Stimulated activated naive B cell treated with anti-CD40 and anti-IgM and Interleukin-4, amounts not matched to agents 10 μg/mL and 1 μg/mL and 100 μg/mL, for 72 hours (primary cell): ENCODE measurements at regions not wholly inside any gene's neighbourhood (a gene's known extent, or its start where the extent isn't known, plus 50 kb on each side); places are given as distances from the start of the nearest gene placed in this dataset.

Experiments
- ATAC-seq, 2 donors: fragments of 150-1000 bp; cut with Tn5 transposase; replicated peaks; 2 replicates each; pipeline ENCODE4 v1.10.0; 2021; ENCODE audit warnings: moderate library complexity in 1 of 2
- DNase-seq: peaks from one replicate; pipeline ENCODE4 v3.0.0; 2021
- H3K27ac Mint-ChIP-seq: one replicate; pipeline ENCODE4 v1.8.0; 2022; ENCODE audit warnings: mild to moderate bottlenecking, mixed read lengths
- H3K27me3 Mint-ChIP-seq, 2 donors: one replicate each; pipeline ENCODE4 v1.8.0; 2022; ENCODE audit warnings: mixed read lengths in 2 of 2
- H3K36me3 Mint-ChIP-seq, 2 donors: one replicate each; pipeline ENCODE4 v1.8.0; 2022; ENCODE audit warnings: mixed read lengths in 2 of 2, mild to moderate bottlenecking in 1 of 2
- H3K4me1 Mint-ChIP-seq, 2 donors: one replicate each; pipeline ENCODE4 v1.8.0; 2022; ENCODE audit warnings: mixed read lengths in 2 of 2, mild to moderate bottlenecking in 1 of 2
- H3K4me3 Mint-ChIP-seq, 2 donors: one replicate each; pipeline ENCODE4 v1.8.0; 2022; ENCODE audit warnings: mild to moderate bottlenecking in 2 of 2, mixed read lengths in 2 of 2, moderate library complexity in 1 of 2
- H3K9me3 Mint-ChIP-seq, 2 donors: one replicate each; pipeline ENCODE4 v1.8.0; 2022; ENCODE audit warnings: mixed read lengths in 2 of 2, mild to moderate bottlenecking in 1 of 2

DNA sequence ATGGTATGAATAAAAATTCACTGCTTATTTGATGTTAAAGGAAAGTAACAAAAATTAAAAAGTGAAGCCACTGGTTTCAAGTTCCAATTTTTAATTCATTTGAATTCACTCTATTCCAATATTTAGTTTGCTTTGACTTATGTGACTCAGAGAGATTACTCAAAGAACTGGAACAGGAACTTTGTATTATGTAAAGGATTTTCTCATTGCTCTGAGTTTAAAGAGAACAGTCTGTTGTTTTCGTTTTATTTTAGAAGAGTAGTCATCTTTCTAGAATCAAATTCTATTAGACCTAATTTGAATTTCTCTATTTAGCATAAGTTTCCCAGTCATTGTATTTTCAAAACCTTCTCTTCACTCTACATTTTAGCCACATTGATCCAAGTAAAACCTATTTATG is 300.1 kb upstream of the SLC8A1 start:
- DNase-seq (no peak), ATAC-seq (no peak)
- no peaks in the 10 kb centered on the region for H3K36me3 Mint-ChIP-seq
- H3K9me3 Mint-ChIP-seq, result no peaks in the 10 kb centered on the region
- H3K27me3 Mint-ChIP-seq, result no peaks in the 10 kb centered on the region
- no peaks in the 10 kb centered on the region for H3K4me1 Mint-ChIP-seq
- no peak overlapping the region for H3K27ac Mint-ChIP-seq
- H3K4me3 Mint-ChIP-seq, result no peak overlapping the region

GRCh38 chr2:40752796-40753195 is 300.9 kb upstream of the SLC8A1 start:
- no peaks in the 10 kb centered on the region for H3K9me3 Mint-ChIP-seq
- no peak overlapping the region for H3K27ac Mint-ChIP-seq
- H3K4me1 Mint-ChIP-seq, result no peaks in the 10 kb centered on the region
- H3K4me3 Mint-ChIP-seq, result no peak overlapping the region
- no peak for DNase-seq
- no peaks in the 10 kb centered on the region for H3K36me3 Mint-ChIP-seq
- no peak for ATAC-seq
- no peaks in the 10 kb centered on the region for H3K27me3 Mint-ChIP-seq

GRCh38 chr2:40754912-40755311 is 303.0 kb upstream of the SLC8A1 start:
- no peak overlapping the region for H3K4me3 Mint-ChIP-seq
- DNase-seq, result no peak
- no peaks in the 10 kb centered on the region for H3K36me3 Mint-ChIP-seq
- ATAC-seq, result no peak
- no peaks in the 10 kb centered on the region for H3K4me1 Mint-ChIP-seq
- H3K9me3 Mint-ChIP-seq, result no peaks in the 10 kb centered on the region
- H3K27me3 Mint-ChIP-seq, result no peaks in the 10 kb centered on the region
- H3K27ac Mint-ChIP-seq, result no peak overlapping the region

DNA sequence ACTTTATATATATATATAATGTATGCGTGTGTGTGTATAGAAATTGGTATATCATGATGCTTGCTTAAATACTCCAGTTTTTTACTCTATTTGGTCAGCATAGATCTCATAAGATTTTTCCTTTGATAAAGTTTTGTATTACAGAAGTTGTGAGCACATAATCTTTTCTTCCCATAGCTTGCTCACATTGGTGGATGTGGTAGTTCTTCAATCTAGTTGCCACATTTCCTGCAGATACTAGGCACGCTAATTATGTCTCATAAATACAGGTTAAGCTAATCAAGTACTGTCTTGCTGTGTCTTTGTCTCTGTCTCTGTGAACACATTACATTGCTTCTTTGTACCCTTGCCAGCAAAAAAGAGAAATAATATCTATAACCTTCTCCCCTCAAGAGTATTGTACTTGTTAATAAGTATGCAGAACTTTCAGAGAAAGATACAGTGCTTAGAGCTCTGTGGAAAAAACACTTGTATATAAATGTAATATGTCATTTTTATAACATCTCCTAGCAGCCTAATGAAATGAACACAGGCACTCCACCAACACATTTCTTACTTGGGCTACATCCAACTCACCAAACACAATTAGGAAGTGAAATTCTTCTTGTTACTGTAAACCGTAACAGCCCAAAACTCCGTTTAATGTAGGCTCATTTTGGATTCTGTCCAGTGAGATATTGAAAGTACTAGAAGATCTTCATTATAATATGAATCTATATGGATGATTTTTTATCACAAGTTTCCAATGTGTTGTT is 306.7 kb upstream of the SLC8A1 start:
- Mint-ChIP-seq H3K9me3 (no peaks in the 10 kb centered on the region), H3K4me3 (no peak overlapping the region), H3K27ac (no peak overlapping the region), H3K4me1 (no peaks in the 10 kb centered on the region), H3K36me3 (no peaks in the 10 kb centered on the region), H3K27me3 (no peaks in the 10 kb centered on the region)
- ATAC-seq, result no peak
- no peak for DNase-seq

DNA sequence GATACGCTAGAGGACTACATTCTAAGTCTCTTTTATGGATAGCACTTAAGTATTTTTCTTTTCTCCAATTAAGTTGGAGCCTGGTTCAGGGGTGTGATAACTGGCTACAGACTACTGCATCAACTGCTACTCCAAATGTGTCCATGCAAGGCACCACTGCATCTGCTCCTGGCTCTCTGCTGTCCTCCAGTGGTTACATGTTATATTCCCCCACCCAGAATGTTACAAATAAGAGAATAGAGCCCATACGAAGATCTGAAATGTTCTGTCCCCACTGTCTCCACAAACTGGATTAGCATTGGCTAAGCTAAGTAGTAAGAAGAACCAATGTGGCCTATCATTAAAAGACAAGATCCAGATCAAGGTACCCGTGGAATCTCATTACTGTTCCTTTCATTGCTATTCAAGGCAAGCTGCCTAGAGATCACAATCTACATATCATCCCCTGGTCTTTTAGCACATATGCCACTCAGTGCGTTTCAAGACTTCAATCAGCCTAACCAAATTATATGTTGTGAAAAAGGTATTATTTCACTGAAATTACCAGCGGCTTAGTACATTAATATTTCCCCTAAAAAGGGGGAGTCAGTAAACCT is 308.3 kb upstream of the SLC8A1 start:
- Mint-ChIP-seq H3K36me3 (no peaks in the 10 kb centered on the region), H3K4me1 (no peaks in the 10 kb centered on the region), H3K27me3 (no peaks in the 10 kb centered on the region), H3K4me3 (no peak overlapping the region), H3K9me3 (no peaks in the 10 kb centered on the region), H3K27ac (no peak overlapping the region)
- DNase-seq (no peak), ATAC-seq (peak in 1 of 2 donors; percentile 34)

GRCh38 chr2:40773291-40773690 is 321.4 kb upstream of the SLC8A1 start:
- H3K9me3 Mint-ChIP-seq, result no peaks in the 10 kb centered on the region
- H3K27ac Mint-ChIP-seq, result no peak overlapping the region
- H3K36me3 Mint-ChIP-seq, result no peaks in the 10 kb centered on the region
- ATAC-seq (no peak), DNase-seq (no peak)
- no peaks in the 10 kb centered on the region for H3K4me1 Mint-ChIP-seq
- no peaks in the 10 kb centered on the region for H3K27me3 Mint-ChIP-seq
- no peak overlapping the region for H3K4me3 Mint-ChIP-seq

- Mint-ChIP-seq H3K27me3 (no peaks in the 10 kb centered on the region), H3K36me3 (no peaks in the 10 kb centered on the region), H3K4me3 (no peak overlapping the region), H3K9me3 (peaks cover 0 to 2% of the 10 kb centered on the region in 2 donors), H3K27ac (no peak overlapping the region), H3K4me1 (no peaks in the 10 kb centered on the region)
- ATAC-seq (no peak), DNase-seq (no peak)
These were observed 331.8 kb upstream of the SLC8A1 start for GRCh38 chr2:40783704-40784103.

- Mint-ChIP-seq H3K9me3 (peaks cover 0 to 3% of the 10 kb centered on the region in 2 donors), H3K27me3 (no peaks in the 10 kb centered on the region), H3K27ac (no peak overlapping the region), H3K4me1 (no peaks in the 10 kb centered on the region), H3K4me3 (no peak overlapping the region), H3K36me3 (no peaks in the 10 kb centered on the region)
- DNase-seq (no peak), ATAC-seq (no peak)
These were observed 334.7 kb upstream of the SLC8A1 start for GRCh38 chr2:40786636-40787035.

GRCh38 chr2:40797120-40797519 is 345.2 kb upstream of the SLC8A1 start:
- Mint-ChIP-seq H3K27me3 (no peaks in the 10 kb centered on the region), H3K27ac (no peak overlapping the region), H3K4me3 (no peak overlapping the region), H3K4me1 (no peaks in the 10 kb centered on the region), H3K9me3 (peaks cover 0 to 3% of the 10 kb centered on the region in 2 donors), H3K36me3 (no peaks in the 10 kb centered on the region)
- DNase-seq (no peak), ATAC-seq (no peak)

- Mint-ChIP-seq H3K27me3 (no peaks in the 10 kb centered on the region), H3K9me3 (peaks cover 0 to 3% of the 10 kb centered on the region in 2 donors), H3K4me1 (no peaks in the 10 kb centered on the region), H3K27ac (no peak overlapping the region), H3K4me3 (no peak overlapping the region), H3K36me3 (no peaks in the 10 kb centered on the region)
- DNase-seq, result no peak
- ATAC-seq, result no peak
These were observed 352.0 kb upstream of the SLC8A1 start for GRCh38 chr2:40803900-40804299.

DNA sequence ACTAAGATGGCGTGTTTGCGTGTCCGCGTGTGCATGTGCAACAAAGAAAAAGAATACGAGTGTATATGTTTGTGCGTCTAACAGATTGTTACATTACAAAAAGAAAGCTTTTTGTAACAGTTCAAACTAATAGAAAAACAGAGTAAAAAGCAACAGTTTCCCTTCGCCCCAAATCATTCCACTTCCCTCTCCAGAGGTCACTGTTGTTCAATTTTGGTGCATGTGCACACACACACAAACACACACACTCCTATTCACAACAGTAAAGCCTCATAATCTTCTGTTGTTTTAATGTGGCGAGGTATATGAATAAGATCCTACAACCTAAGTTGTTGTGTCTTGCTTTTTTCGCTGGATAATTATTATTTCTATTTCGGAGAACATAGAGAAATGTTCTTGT is 357.3 kb upstream of the SLC8A1 start:
- DNase-seq, result no peak
- H3K36me3 Mint-ChIP-seq, result no peaks in the 10 kb centered on the region

GRCh38 chr2:40814616-40815015 is 362.7 kb upstream of the SLC8A1 start:
- DNase-seq (no peak), ATAC-seq (no peak)
- Mint-ChIP-seq H3K9me3 (no peaks in the 10 kb centered on the region), H3K4me1 (no peaks in the 10 kb centered on the region), H3K36me3 (no peaks in the 10 kb centered on the region), H3K4me3 (no peak overlapping the region), H3K27me3 (no peaks in the 10 kb centered on the region), H3K27ac (no peak overlapping the region)

More for the DNA sequence above, 357.3 kb upstream of the SLC8A1 start:
- Mint-ChIP-seq H3K27ac (no peak overlapping the region), H3K9me3 (no peaks in the 10 kb centered on the region), H3K4me1 (no peaks in the 10 kb centered on the region), H3K4me3 (no peak overlapping the region), H3K27me3 (no peaks in the 10 kb centered on the region)
- ATAC-seq, result no peak

DNA sequence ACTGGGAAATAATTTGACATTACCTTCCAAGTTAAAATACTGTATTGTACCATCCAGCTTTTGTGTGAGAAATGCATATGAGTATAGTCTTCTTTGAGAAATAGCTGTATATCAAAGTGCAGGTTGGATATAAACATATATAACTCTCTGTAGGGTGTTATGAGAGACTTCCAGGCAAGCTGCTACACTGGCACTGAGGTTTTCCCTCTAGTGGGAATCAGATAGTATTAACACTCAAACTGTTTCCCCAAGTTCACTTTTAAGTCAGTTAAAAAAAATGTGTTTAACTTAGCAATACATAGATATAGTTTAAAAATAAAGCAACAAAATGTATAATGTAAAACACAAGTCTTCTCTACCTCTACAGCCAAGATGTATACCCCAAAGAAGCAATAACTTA is 368.4 kb upstream of the SLC8A1 start:
- ATAC-seq, result no peak
- no peak for DNase-seq
- no peaks in the 10 kb centered on the region for H3K36me3 Mint-ChIP-seq
- no peaks in the 10 kb centered on the region for H3K27me3 Mint-ChIP-seq
- no peak overlapping the region for H3K27ac Mint-ChIP-seq
- H3K4me1 Mint-ChIP-seq, result no peaks in the 10 kb centered on the region
- H3K4me3 Mint-ChIP-seq, result no peak overlapping the region
- H3K9me3 Mint-ChIP-seq, result peaks cover 2 to 4% of the 10 kb centered on the region in 2 donors

DNA sequence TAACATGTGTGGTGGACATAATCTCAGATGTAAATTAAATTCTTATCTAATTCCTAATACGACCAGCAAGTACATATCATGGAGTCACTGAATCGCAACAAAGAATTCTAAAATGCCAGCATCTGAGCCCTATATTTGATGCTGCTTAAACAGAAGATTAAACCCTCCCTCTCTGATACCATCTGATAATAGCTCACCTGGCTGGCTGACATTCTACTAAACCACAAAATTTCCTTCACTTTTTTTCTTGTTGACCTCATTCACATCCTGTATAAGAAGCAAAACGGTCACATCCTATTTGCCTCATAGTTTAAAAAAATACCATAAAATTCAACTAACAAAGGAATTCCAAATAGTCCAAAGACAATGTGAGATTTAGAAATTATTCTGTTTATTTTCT is 371.6 kb upstream of the SLC8A1 start:
- no peak overlapping the region for H3K4me3 Mint-ChIP-seq
- DNase-seq (no peak), ATAC-seq (no peak)
- no peaks in the 10 kb centered on the region for H3K36me3 Mint-ChIP-seq
- peaks cover 2 to 4% of the 10 kb centered on the region in 2 donors for H3K9me3 Mint-ChIP-seq
- no peaks in the 10 kb centered on the region for H3K4me1 Mint-ChIP-seq
- no peaks in the 10 kb centered on the region for H3K27me3 Mint-ChIP-seq
- no peak overlapping the region for H3K27ac Mint-ChIP-seq

DNA sequence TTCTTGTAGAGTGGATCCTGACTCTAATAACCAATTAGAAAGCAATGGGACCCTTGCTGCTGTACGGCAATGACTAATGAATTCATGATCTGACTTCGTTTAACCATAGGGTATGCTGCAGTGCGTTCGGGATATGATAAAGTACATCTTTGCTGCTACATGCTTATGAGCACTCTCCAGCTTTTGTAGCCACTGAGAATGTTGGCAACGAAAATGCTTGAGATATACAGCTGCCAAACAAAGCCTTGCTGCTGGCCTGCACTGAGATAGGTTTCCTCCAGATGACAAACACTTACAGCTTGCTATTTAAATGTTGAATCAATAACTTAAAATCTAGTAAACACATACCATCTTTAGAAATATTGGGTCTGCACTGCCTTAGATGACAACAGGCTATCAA is 372.4 kb upstream of the SLC8A1 start:
- Mint-ChIP-seq H3K4me1 (no peaks in the 10 kb centered on the region), H3K4me3 (no peak overlapping the region), H3K36me3 (no peaks in the 10 kb centered on the region), H3K27ac (no peak overlapping the region), H3K9me3 (peaks cover 2 to 4% of the 10 kb centered on the region in 2 donors), H3K27me3 (no peaks in the 10 kb centered on the region)
- DNase-seq, result no peak
- no peak for ATAC-seq
